HG03108 (cell line): ENCODE measurements at regions not wholly inside any gene's neighbourhood (a gene's known extent, or its start where the extent isn't known, plus 50 kb on each side); places are given as distances from the start of the nearest gene placed in this dataset.

Experiments used
- ATAC-seq: cut with Tn5 transposase; IDR thresholded peaks from one replicate; pipeline ENCODE4 v1.9.1; 2021; ENCODE audit warnings: moderate library complexity; ENCODE audit not compliant: unreplicated experiment

GRCh38 chr1:170219163-170219562, 73.4 kb downstream of the NTMT2 start:
- ATAC-seq, result no peak

GRCh38 chr1:170221031-170221430, 75.3 kb downstream of the NTMT2 start:
- no peak for ATAC-seq

GRCh38 chr1:170221495-170221894, 75.7 kb downstream of the NTMT2 start:
- ATAC-seq, result no peak

GRCh38 chr1:170224469-170224868, 78.7 kb downstream of the NTMT2 start:
- no peak for ATAC-seq

GRCh38 chr1:170225781-170226530, 80.2 kb downstream of the NTMT2 start:
- ATAC-seq, result no peak

- ATAC-seq, result no peak
Measured at GRCh38 chr1:170226767-170227166, 81.0 kb downstream of the NTMT2 start.

GRCh38 chr1:170230323-170230722, 84.6 kb downstream of the NTMT2 start:
- no peak for ATAC-seq

- ATAC-seq, result no peak
Measured at GRCh38 chr1:170231662-170232061, 85.9 kb downstream of the NTMT2 start.

- ATAC-seq, result no peak
Measured at GRCh38 chr1:170238704-170239391, 93.1 kb downstream of the NTMT2 start.

GRCh38 chr1:170239445-170239844, 93.7 kb downstream of the NTMT2 start:
- no peak for ATAC-seq

GRCh38 chr1:170240409-170240808, 94.7 kb downstream of the NTMT2 start:
- ATAC-seq, result peak; percentile 97

- ATAC-seq, result no peak
Measured at GRCh38 chr1:170241266-170241851, 95.6 kb downstream of the NTMT2 start.

- peak; percentile 54 for ATAC-seq
Measured at GRCh38 chr1:170247751-170248521, 102.2 kb downstream of the NTMT2 start.

- ATAC-seq, result no peak
Measured at GRCh38 chr1:170250531-170251276, 104.9 kb downstream of the NTMT2 start.

GRCh38 chr1:170252851-170253579, 107.3 kb downstream of the NTMT2 start:
- no peak for ATAC-seq

- ATAC-seq, result no peak
Measured at GRCh38 chr1:170254371-170254770, 108.6 kb downstream of the NTMT2 start.

GRCh38 chr1:170261669-170262068, 115.9 kb downstream of the NTMT2 start:
- ATAC-seq, result no peak

- no peak for ATAC-seq
Measured at GRCh38 chr1:170262276-170262939, 116.6 kb downstream of the NTMT2 start.

- ATAC-seq, result no peak
Measured at GRCh38 chr1:170265234-170265633, 119.5 kb downstream of the NTMT2 start.
